CD4-positive, alpha-beta T cell (primary cell): ENCODE measurements at regions not wholly inside any gene's neighbourhood (a gene's known extent, or its start where the extent isn't known, plus 50 kb on each side); places are given as distances from the start of the nearest gene placed in this dataset.

Source experiments
- ATAC-seq: fragments of 200-7000 bp; cut with Tn5 transposase; one replicate; pipeline ENCODE4 v1.10.0; 2022; ENCODE audit warnings: mild to moderate bottlenecking; ENCODE audit not compliant: poor library complexity
- CTCF ChIA-PET: fragments of 350-600 bp; sonication (Branson Sonifier 250); formaldehyde crosslinking; loops from one replicate; lab custom pipeline; 2021; ENCODE audit warnings: antibody characterized with exemption, inconsistent platforms; lab: Charles Lee
- POLR2A ChIA-PET: fragments of 350-600 bp; sonication (Branson Sonifier 250); formaldehyde crosslinking; loops from one replicate; lab custom pipeline; 2021; ENCODE audit warnings: antibody characterized with exemption, inconsistent platforms; lab: Charles Lee
- DNase-seq, 14 experiments: peaks; one replicate each; pipeline ENCODE4 v3.0.0-alpha.2; 2013 to 2020; ENCODE audit warnings: mixed read lengths in 2 of 14
- H3K27ac ChIP-seq, 2 donors: one replicate each; pipeline versions ENCODE4 v1.5.1 to v1.7.0; 2013; ENCODE audit warnings: low read length in 2 of 2, low read depth in 1 of 2, mild to moderate bottlenecking in 1 of 2
- H3K27me3 ChIP-seq, 2 experiments: 1 replicate in 1 of 2; 2 replicates in 1 of 2; pipeline versions ENCODE4 v1.6.1 to v1.7.0; 2013; ENCODE audit warnings: low read length in 2 of 2, control low read depth in 1 of 2, mild to moderate bottlenecking in 1 of 2, moderate library complexity in 1 of 2; ENCODE audit not compliant: insufficient read depth in 2 of 2, control insufficient read depth in 1 of 2
- H3K36me3 ChIP-seq: one replicate; pipeline ENCODE4 v1.6.1; 2013; ENCODE audit warnings: low read length, control low read depth; ENCODE audit not compliant: insufficient read depth
- H3K4me1 ChIP-seq: one replicate; pipeline ENCODE4 v1.6.1; 2013; ENCODE audit warnings: low read length, control low read depth; ENCODE audit not compliant: insufficient read depth
- H3K4me3 ChIP-seq: one replicate; pipeline ENCODE4 v1.5.1; 2013; ENCODE audit warnings: mild to moderate bottlenecking, low read length, moderate library complexity
- H3K9me3 ChIP-seq, 2 experiments: 1 replicate in 1 of 2; 2 replicates in 1 of 2; pipeline versions ENCODE4 v1.6.1 to v1.7.0; 2013; ENCODE audit warnings: low read length in 2 of 2, mild to moderate bottlenecking in 2 of 2, control low read depth in 1 of 2, moderate library complexity in 1 of 2; ENCODE audit not compliant: control insufficient read depth in 1 of 2, insufficient read depth in 1 of 2
- H3K27ac Mint-ChIP-seq: one replicate; pipeline ENCODE4 v1.8.0; 2020; ENCODE audit warnings: mixed read lengths
- H3K27me3 Mint-ChIP-seq: one replicate; pipeline ENCODE4 v1.8.0; 2021; ENCODE audit warnings: mixed read lengths
- H3K36me3 Mint-ChIP-seq: one replicate; pipeline ENCODE4 v1.8.0; 2021; ENCODE audit warnings: low read depth, mixed read lengths
- H3K4me1 Mint-ChIP-seq: one replicate; pipeline ENCODE4 v1.8.0; 2021; ENCODE audit warnings: low read depth, mixed read lengths
- H3K4me3 Mint-ChIP-seq: one replicate; pipeline ENCODE4 v1.8.0; 2020; ENCODE audit warnings: mild to moderate bottlenecking, mixed read lengths
- H3K9me3 Mint-ChIP-seq: one replicate; pipeline ENCODE4 v1.8.0; 2020; ENCODE audit warnings: mixed read lengths
- CTCF ChIP-seq: fragments of 200-600 bp; IDR thresholded peaks from one replicate; pipeline ENCODE4 v1.8.0; 2022; ENCODE audit warnings: antibody characterized with exemption, mild to moderate bottlenecking
- intact Hi-C, 2 experiments: fragments of 100-400 bp; cut with DNase I in 1 of 2; cut with micrococcal nuclease in 1 of 2; formaldehyde crosslinking; loops; one replicate each; pipeline versions ENCODE4 v1.15.1 to v1.9.0; 2023 to 2025; cut with DNase I, micrococcal nuclease

GRCh38 chr4:72895408-72895807, 174.1 kb downstream of the COX18 start:
- Histone ChIP-seq H3K27ac (no peak overlapping the region), H3K36me3 (no peaks in the 10 kb centered on the region), H3K4me3 (no peak overlapping the region), H3K9me3 (no peaks in the 10 kb centered on the region), H3K27me3 (peaks cover 0 to 2% of the 10 kb centered on the region in 2 experiments), H3K4me1 (no peaks in the 10 kb centered on the region)
- Mint-ChIP-seq H3K9me3 (no peaks in the 10 kb centered on the region), H3K4me1 (no peaks in the 10 kb centered on the region), H3K36me3 (no peaks in the 10 kb centered on the region), H3K4me3 (no peak overlapping the region), H3K27me3 (peaks cover 24% of the 10 kb centered on the region), H3K27ac (no peak overlapping the region)
- intact Hi-C loops: no loop called here
- no peak for DNase-seq
- TF ChIP-seq CTCF: no peak
- ChIA-PET POLR2A (no interaction called here), CTCF (no interaction called here)
- no peak for ATAC-seq

DNA sequence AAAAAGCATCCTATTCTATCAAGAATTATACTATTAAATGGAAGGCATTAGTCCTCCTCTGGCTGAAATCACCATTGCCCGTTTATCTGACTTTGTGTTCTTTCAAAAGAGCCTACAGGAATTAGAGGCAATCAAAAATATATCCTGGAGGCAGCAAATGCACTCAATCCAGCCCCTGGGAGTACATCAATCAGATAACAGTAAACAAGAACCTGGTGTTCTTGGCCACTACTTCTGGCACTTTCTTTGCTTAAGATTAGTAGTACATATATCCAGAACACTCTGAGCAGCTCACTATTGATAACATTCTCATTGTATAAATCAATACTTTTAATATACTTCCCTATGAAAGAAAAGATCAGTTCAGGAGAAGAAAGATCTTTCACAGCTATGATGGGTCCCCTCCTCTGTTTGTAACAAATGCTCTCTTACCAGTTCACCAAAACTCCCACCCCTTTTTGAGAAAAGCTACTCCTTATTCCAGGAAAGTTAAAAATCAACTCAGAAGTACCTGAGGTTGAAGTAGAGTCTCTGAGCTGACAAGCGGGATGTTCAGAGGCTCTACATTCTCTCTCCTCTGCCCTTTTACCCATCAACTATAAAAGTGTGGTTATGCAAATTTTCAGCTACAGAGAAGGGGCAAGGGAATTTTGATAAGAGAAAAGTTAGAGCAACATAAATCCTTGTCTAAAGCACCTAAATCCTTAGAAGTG, 176.0 kb downstream of the COX18 start:
- ChIA-PET POLR2A (no interaction called here), CTCF (interaction anchor here (1.1 kb wide), 1 partner anchor 9 kb away, joined by 5 read pairs; no protein-coding TSS in a partner anchor)
- ATAC-seq: no peak
- Mint-ChIP-seq H3K9me3 (no peaks in the 10 kb centered on the region), H3K36me3 (no peaks in the 10 kb centered on the region), H3K27me3 (peaks cover 31% of the 10 kb centered on the region), H3K4me3 (no peak overlapping the region), H3K4me1 (no peaks in the 10 kb centered on the region), H3K27ac (no peak overlapping the region)
- no peaks in the 10 kb centered on the region for H3K36me3 ChIP-seq
- no peak for TF ChIP-seq CTCF
- no peaks in the 10 kb centered on the region for H3K4me1 ChIP-seq
- no peak overlapping the region for H3K27ac ChIP-seq
- DNase-seq: no peak
- intact Hi-C loops: no loop called here
- peaks cover 0 to 2% of the 10 kb centered on the region in 2 experiments for H3K27me3 ChIP-seq
- H3K9me3 ChIP-seq: no peaks in the 10 kb centered on the region
- H3K4me3 ChIP-seq: no peak overlapping the region

DNA sequence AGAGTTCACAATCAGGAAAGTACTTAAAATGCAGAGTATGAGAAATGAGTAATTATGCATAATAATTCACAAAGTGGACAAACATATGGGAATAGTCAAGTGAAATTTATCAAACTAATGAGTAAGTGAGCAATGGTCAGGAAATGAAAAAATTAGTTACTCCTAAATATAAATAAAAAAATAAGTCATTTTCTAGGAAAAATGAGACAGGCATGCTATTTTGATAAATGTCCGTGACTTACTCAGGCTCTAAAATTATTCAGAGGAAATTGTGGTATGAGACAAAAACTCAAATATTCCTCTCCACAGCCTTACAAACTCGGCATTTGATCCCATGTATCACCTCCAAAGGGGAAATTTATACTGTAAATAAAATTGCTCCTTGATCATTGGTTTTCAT, 181.2 kb downstream of the COX18 start:
- Histone ChIP-seq H3K4me3 (no peak overlapping the region), H3K36me3 (no peaks in the 10 kb centered on the region), H3K27me3 (no peaks in the 10 kb centered on the region), H3K9me3 (peaks cover 0 to 6% of the 10 kb centered on the region in 2 experiments), H3K27ac (no peak overlapping the region), H3K4me1 (no peaks in the 10 kb centered on the region)
- ChIA-PET CTCF (no interaction called here), POLR2A (no interaction called here)
- intact Hi-C loops: no loop called here
- DNase-seq (no peak), ATAC-seq (no peak)
- TF ChIP-seq CTCF: no peak
- H3K27ac Mint-ChIP-seq: no peak overlapping the region
- no peaks in the 10 kb centered on the region for H3K36me3 Mint-ChIP-seq
- H3K4me1 Mint-ChIP-seq: no peaks in the 10 kb centered on the region
- peaks cover 31% of the 10 kb centered on the region for H3K27me3 Mint-ChIP-seq
- no peak overlapping the region for H3K4me3 Mint-ChIP-seq
- no peaks in the 10 kb centered on the region for H3K9me3 Mint-ChIP-seq
